ENCODE measurements at regions not wholly inside any gene's neighbourhood (a gene's known extent, or its start where the extent isn't known, plus 50 kb on each side); places are given as distances from the start of the nearest gene placed in this dataset.
A peak's percentile ranks its signal among the peaks of the same experiment; 100 is the strongest.

GRCh38 chr12:75892731-75893408 lies 138.7 kb downstream of the PHLDA1 start (continued):
- no peak for TF ChIP-seq FOXP4 (CRISPR knock-in tag; IDR thresholded peaks at IDR 0.05; ENCODE audit: borderline replicate concordance)
- peak; percentile 98 for TF ChIP-seq FOXM1 (IDR thresholded peaks at IDR 0.05; ENCODE audit: low read depth)
- TF ChIP-seq FOXM1 (CRISPR knock-in tag; IDR thresholded peaks at IDR 0.05; ENCODE audit: low read depth) = no peak
- TF ChIP-seq BMI1 (IDR thresholded peaks at IDR 0.05; ENCODE audit: low read length) = no peak
- TF ChIP-seq MEF2D (tag; conservative IDR thresholded peaks at IDR 0.05; ENCODE audit: low read depth) = peak; percentile 90
- no peak for TF ChIP-seq MED1 (CRISPR knock-in tag; IDR thresholded peaks at IDR 0.05; ENCODE audit: borderline replicate concordance)
- TF ChIP-seq DPF2 (IDR thresholded peaks at IDR 0.05) = peak; percentile 98
- TF ChIP-seq HES1 (IDR thresholded peaks at IDR 0.05; ENCODE audit: low read depth) = peak; percentile 97
- TF ChIP-seq HEY1 (CRISPR knock-in tag; IDR thresholded peaks at IDR 0.05; ENCODE audit: borderline replicate concordance) = peak; percentile 89
- no peak for TF ChIP-seq HNRNPUL1 (IDR thresholded peaks at IDR 0.05; ENCODE audit: low read length)
- TF ChIP-seq RCOR1 (IDR thresholded peaks at IDR 0.05; ENCODE audit: borderline replicate concordance in 1 of 2, low read depth in 2 of 2, low read length in 2 of 2) = peak; percentile 100
- TF ChIP-seq NCOA2 (IDR thresholded peaks at IDR 0.05; ENCODE audit: partially characterized antibody in 2 of 2) = peak; percentile 80 to 82
- no peak for TF ChIP-seq TCF7 (IDR thresholded peaks at IDR 0.05; ENCODE audit: borderline replicate concordance)
- TF ChIP-seq HMBOX1 (IDR thresholded peaks at IDR 0.05) = peak; percentile 74
- TF ChIP-seq ZNF764 (CRISPR knock-in tag; IDR thresholded peaks at IDR 0.05; ENCODE audit: low read depth) = no peak
- no peak for TF ChIP-seq RNF219 (CRISPR knock-in tag; IDR thresholded peaks at IDR 0.05)
- TF ChIP-seq GABPB1 (CRISPR knock-in tag; IDR thresholded peaks at IDR 0.05) = peak; percentile 40; the same call in 1 of the 2 replicates
- TF ChIP-seq NBN (IDR thresholded peaks at IDR 0.05; ENCODE audit: low read depth) = peak; percentile 93
- peak; percentile 95 for TF ChIP-seq HDAC3 (IDR thresholded peaks at IDR 0.05; ENCODE audit: borderline replicate concordance, partially characterized antibody)
- 0 out of 2 replicates have a peak, but pooled peaks have one; percentile 72 for TF ChIP-seq ATF4 (CRISPR knock-in tag; IDR thresholded peaks at IDR 0.05)
- TF ChIP-seq RBBP5 (IDR thresholded peaks at IDR 0.05; ENCODE audit: borderline replicate concordance, insufficient read depth, low read length, poor library complexity, severe bottlenecking) = no peak
